SK-N-SH treated with all-trans-retinoic acid at 6 μM for 48 hours (cell line): ENCODE measurements at regions not wholly inside any gene's neighbourhood (a gene's known extent, or its start where the extent isn't known, plus 50 kb on each side); places are given as distances from the start of the nearest gene placed in this dataset.

ENCODE experiments used
- ATAC-seq: fragments of 200-7000 bp; cut with Tn5 transposase; 3 replicates; pipeline ENCODE4 v1.9.1; 2020; ENCODE audit warnings: mild to moderate bottlenecking, moderate library complexity
- ARNTL ChIP-seq: fragments of 450-650 bp; formaldehyde crosslinking; IDR thresholded peaks from 2 replicates; pipeline ENCODE4 v1.5.0; 2020; ENCODE audit warnings: low read depth, mild to moderate bottlenecking, moderate library complexity, borderline replicate concordance
- BACH2 ChIP-seq: fragments of 250-450 bp; sonication (Bioruptor Pico); IDR thresholded peaks from 2 replicates; pipeline ENCODE4 v1.9.0; 2021; ENCODE audit warnings: mild to moderate bottlenecking, borderline replicate concordance
- CREB5 ChIP-seq: fragments of 250-450 bp; sonication (Bioruptor Pico); IDR thresholded peaks from 2 replicates; pipeline ENCODE4 v1.5.1; 2020; ENCODE audit warnings: low read depth, mild to moderate bottlenecking, moderate library complexity
- CSDC2 ChIP-seq: fragments of 250-450 bp; sonication (Bioruptor Pico); IDR thresholded peaks from 2 replicates; pipeline ENCODE4 v1.5.0; 2020; ENCODE audit warnings: mild to moderate bottlenecking, moderate library complexity
- OSR1 ChIP-seq: fragments of 250-450 bp; sonication (Bioruptor Pico); IDR thresholded peaks from 2 replicates; pipeline ENCODE4 v1.8.0; 2022; ENCODE audit warnings: moderate library complexity, mild to moderate bottlenecking, inconsistent platforms
- PATZ1 ChIP-seq: fragments of 250-450 bp; sonication (Bioruptor Pico); IDR thresholded peaks from 2 replicates; pipeline ENCODE4 v1.8.0; 2020; ENCODE audit warnings: mild to moderate bottlenecking, moderate library complexity, borderline replicate concordance
- RARB ChIP-seq: fragments of 250-450 bp; sonication (Bioruptor Pico); IDR thresholded peaks from 2 replicates; pipeline ENCODE4 v1.8.0; 2021; ENCODE audit warnings: mild to moderate bottlenecking, moderate library complexity
- SNAI2 ChIP-seq: fragments of 250-450 bp; sonication (Bioruptor Pico); IDR thresholded peaks from 2 replicates; pipeline ENCODE4 v1.5.0; 2020; ENCODE audit warnings: mild to moderate bottlenecking, moderate library complexity
- TCF4 ChIP-seq: fragments of 250-450 bp; sonication (Bioruptor Pico); IDR thresholded peaks from 2 replicates; pipeline ENCODE4 v1.8.0; 2021; ENCODE audit warnings: mild to moderate bottlenecking, moderate library complexity, borderline replicate concordance
- TOX ChIP-seq: fragments of 250-450 bp; sonication (Bioruptor Pico); IDR thresholded peaks from 2 replicates; pipeline ENCODE4 v1.8.0; 2021; ENCODE audit warnings: mild to moderate bottlenecking, moderate library complexity, borderline replicate concordance
- TSHZ2 ChIP-seq: fragments of 250-450 bp; sonication (Bioruptor Pico); IDR thresholded peaks from 2 replicates; pipeline ENCODE4 v1.5.0; 2020; ENCODE audit warnings: mild to moderate bottlenecking, moderate library complexity
- ZFP3 ChIP-seq: fragments of 250-450 bp; sonication (Bioruptor Pico); IDR thresholded peaks from 2 replicates; pipeline ENCODE4 v1.5.0; 2020; ENCODE audit warnings: mild to moderate bottlenecking, moderate library complexity
- ZFP30 ChIP-seq: fragments of 450-650 bp; formaldehyde crosslinking; IDR thresholded peaks from 2 replicates; pipeline ENCODE4 v1.5.0; 2022; ENCODE audit warnings: mild to moderate bottlenecking, moderate library complexity
- ZNF565 ChIP-seq: fragments of 450-650 bp; formaldehyde crosslinking; conservative IDR thresholded peaks from 2 replicates; pipeline ENCODE4 v1.5.0; 2020; ENCODE audit warnings: low read depth, mild to moderate bottlenecking, moderate library complexity
- ZNF70 ChIP-seq: fragments of 450-650 bp; formaldehyde crosslinking; IDR thresholded peaks from 2 replicates; pipeline ENCODE4 v1.5.0; 2020; ENCODE audit warnings: mild to moderate bottlenecking, moderate library complexity

GRCh38 chr6:18976966-18977365 is 589.8 kb downstream of the RNF144B start (continued):
- TF ChIP-seq PATZ1 (CRISPR knock-in tag) (no peak), RARB (no peak), ARNTL (no peak), OSR1 (CRISPR knock-in tag) (no peak), ZFP30 (no peak)

GRCh38 chr6:18978337-18979128 is 591.4 kb downstream of the RNF144B start:
- ATAC-seq, result no peak
- TF ChIP-seq ZFP3 (CRISPR knock-in tag), result no peak
- TF ChIP-seq OSR1 (CRISPR knock-in tag), result no peak
- TF ChIP-seq ZNF565 (CRISPR knock-in tag), result no peak
- TF ChIP-seq TCF4 (CRISPR knock-in tag), result no peak
- no peak for TF ChIP-seq TOX
- no peak for TF ChIP-seq TSHZ2 (CRISPR knock-in tag)
- TF ChIP-seq CREB5, result no peak
- no peak for TF ChIP-seq SNAI2 (CRISPR knock-in tag)

GRCh38 chr6:18985061-18985460 is 597.9 kb downstream of the RNF144B start:
- TF ChIP-seq ARNTL (no peak), SNAI2 (CRISPR knock-in tag) (no peak), PATZ1 (CRISPR knock-in tag) (no peak), TSHZ2 (CRISPR knock-in tag) (no peak), CREB5 (no peak), ZFP3 (CRISPR knock-in tag) (no peak), ZNF70 (CRISPR knock-in tag) (no peak)
- no peak for ATAC-seq

- TF ChIP-seq ZNF70 (CRISPR knock-in tag), result no peak
- TF ChIP-seq SNAI2 (CRISPR knock-in tag), result no peak
- no peak for TF ChIP-seq OSR1 (CRISPR knock-in tag)
- no peak for TF ChIP-seq CSDC2 (CRISPR knock-in tag)
- no peak for TF ChIP-seq ZNF565 (CRISPR knock-in tag)
- TF ChIP-seq PATZ1 (CRISPR knock-in tag), result no peak
- no peak for TF ChIP-seq BACH2
- TF ChIP-seq TSHZ2 (CRISPR knock-in tag), result no peak
- no peak for ATAC-seq
Observed at GRCh38 chr6:18985996-18986395, 598.8 kb downstream of the RNF144B start.
